DND-41 (cell line): ENCODE measurements at regions not wholly inside any gene's neighbourhood (a gene's known extent, or its start where the extent isn't known, plus 50 kb on each side); places are given as distances from the start of the nearest gene placed in this dataset.

ENCODE experiments used
- ATAC-seq: fragments of 200-7000 bp; cut with Tn5 transposase; 3 replicates; pipeline ENCODE4 v1.9.1; 2021; ENCODE audit warnings: low read depth; ENCODE audit not compliant: insufficient read depth
- DNase-seq: peaks from one replicate; pipeline ENCODE4 v3.0.0-alpha.2; 2020
- H2AFZ ChIP-seq: 2 replicates; pipeline ENCODE4 v1.6.0; 2012; ENCODE audit warnings: low read depth, low read length
- H3K27ac ChIP-seq: 2 replicates; pipeline ENCODE4 v1.5.1; 2012; ENCODE audit warnings: low read length, inconsistent platforms
- H3K27me3 ChIP-seq: fragments of 200-600 bp; sonication (generic); 2 replicates; pipeline ENCODE4 v1.6.0; 2012; ENCODE audit warnings: low read length, mild to moderate bottlenecking, inconsistent platforms; ENCODE audit not compliant: insufficient read depth, poor library complexity
- H3K36me3 ChIP-seq: 2 replicates; pipeline ENCODE4 v1.5.1; 2012; ENCODE audit warnings: low read length, inconsistent platforms; ENCODE audit not compliant: insufficient read depth
- H3K4me1 ChIP-seq: 2 replicates; pipeline ENCODE4 v1.5.1; 2012; ENCODE audit warnings: mild to moderate bottlenecking, low read length; ENCODE audit not compliant: insufficient read depth
- H3K4me2 ChIP-seq: 2 replicates; pipeline ENCODE4 v1.6.0; 2012; ENCODE audit warnings: mild to moderate bottlenecking, moderate library complexity, low read length, inconsistent platforms; ENCODE audit not compliant: insufficient read depth
- H3K4me3 ChIP-seq, 2 experiments: fragments of 200-600 bp in 1 of 2; shearing (Covaris generic) in 1 of 2; 2 replicates each; pipeline ENCODE4 v1.5.1; 2012 to 2016; ENCODE audit warnings: inconsistent platforms in 2 of 2, low read length in 2 of 2, mild to moderate bottlenecking in 2 of 2, low read depth in 1 of 2, moderate library complexity in 1 of 2
- H3K79me2 ChIP-seq: 2 replicates; pipeline ENCODE4 v1.6.0; 2012; ENCODE audit warnings: low read length, inconsistent platforms; ENCODE audit not compliant: insufficient read depth
- H3K9ac ChIP-seq: 2 replicates; pipeline ENCODE4 v1.6.0; 2012; ENCODE audit warnings: low read depth, mild to moderate bottlenecking, inconsistent platforms, low read length, moderate library complexity
- H3K9me3 ChIP-seq: 2 replicates; pipeline ENCODE4 v1.5.1; 2012; ENCODE audit warnings: low read length, moderate library complexity, mild to moderate bottlenecking, inconsistent platforms; ENCODE audit not compliant: insufficient read depth, severe bottlenecking
- H4K20me1 ChIP-seq: 2 replicates; pipeline ENCODE4 v1.6.0; 2012; ENCODE audit warnings: low read length; ENCODE audit not compliant: insufficient read depth
- EZH2 ChIP-seq: IDR thresholded peaks from 3 replicates; pipeline ENCODE4 v1.6.1; 2012; ENCODE audit warnings: borderline replicate concordance, low read depth, mild to moderate bottlenecking, moderate library complexity, low read length, inconsistent platforms; ENCODE audit not compliant: severe bottlenecking
- TF ChIP-seq, protein P1 (sequence below): IDR thresholded peaks from 2 replicates; pipeline ENCODE4 v1.5.1; 2012; ENCODE audit warnings: borderline replicate concordance, low read length, moderate library complexity, mild to moderate bottlenecking; ENCODE audit not compliant: poor library complexity, severe bottlenecking; ENCODE audit errors: extremely low read depth

DNA sequence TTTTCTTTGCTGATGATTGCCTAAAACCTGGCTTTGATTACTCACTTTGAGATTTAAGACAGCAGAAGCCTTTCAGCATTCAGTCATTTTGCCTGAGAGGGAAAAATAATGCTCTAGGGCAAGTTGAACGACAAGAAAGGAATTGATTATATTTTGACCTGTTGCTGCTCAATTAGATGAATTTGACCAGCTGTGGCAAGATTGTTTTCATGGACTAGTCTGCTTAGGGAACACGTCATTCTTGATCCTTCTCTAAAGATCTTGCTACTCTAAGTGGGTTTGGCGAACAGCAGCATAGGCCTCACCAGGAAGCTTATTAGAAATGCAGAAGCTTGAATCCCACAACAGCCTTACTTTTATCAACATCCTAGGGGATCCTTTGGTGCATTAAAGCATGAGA lies 59.7 kb upstream of the PHACTR1 start:
- ATAC-seq = no peak
- Histone ChIP-seq H3K79me2 (no peaks in the 10 kb centered on the region), H2AFZ (no peak overlapping the region), H3K4me2 (no peak overlapping the region), H3K9ac (no peak overlapping the region), H3K27me3 (no peaks in the 10 kb centered on the region), H3K9me3 (no peaks in the 10 kb centered on the region), H4K20me1 (no peaks in the 10 kb centered on the region), H3K27ac (no peak overlapping the region), H3K36me3 (no peaks in the 10 kb centered on the region), H3K4me1 (peaks cover 14% of the 10 kb centered on the region), H3K4me3 (no peak overlapping the region)
- TF ChIP-seq, protein P1, sequence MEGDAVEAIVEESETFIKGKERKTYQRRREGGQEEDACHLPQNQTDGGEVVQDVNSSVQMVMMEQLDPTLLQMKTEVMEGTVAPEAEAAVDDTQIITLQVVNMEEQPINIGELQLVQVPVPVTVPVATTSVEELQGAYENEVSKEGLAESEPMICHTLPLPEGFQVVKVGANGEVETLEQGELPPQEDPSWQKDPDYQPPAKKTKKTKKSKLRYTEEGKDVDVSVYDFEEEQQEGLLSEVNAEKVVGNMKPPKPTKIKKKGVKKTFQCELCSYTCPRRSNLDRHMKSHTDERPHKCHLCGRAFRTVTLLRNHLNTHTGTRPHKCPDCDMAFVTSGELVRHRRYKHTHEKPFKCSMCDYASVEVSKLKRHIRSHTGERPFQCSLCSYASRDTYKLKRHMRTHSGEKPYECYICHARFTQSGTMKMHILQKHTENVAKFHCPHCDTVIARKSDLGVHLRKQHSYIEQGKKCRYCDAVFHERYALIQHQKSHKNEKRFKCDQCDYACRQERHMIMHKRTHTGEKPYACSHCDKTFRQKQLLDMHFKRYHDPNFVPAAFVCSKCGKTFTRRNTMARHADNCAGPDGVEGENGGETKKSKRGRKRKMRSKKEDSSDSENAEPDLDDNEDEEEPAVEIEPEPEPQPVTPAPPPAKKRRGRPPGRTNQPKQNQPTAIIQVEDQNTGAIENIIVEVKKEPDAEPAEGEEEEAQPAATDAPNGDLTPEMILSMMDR = no peak
- no peak for TF ChIP-seq EZH2
- DNase-seq = no peak

DNA sequence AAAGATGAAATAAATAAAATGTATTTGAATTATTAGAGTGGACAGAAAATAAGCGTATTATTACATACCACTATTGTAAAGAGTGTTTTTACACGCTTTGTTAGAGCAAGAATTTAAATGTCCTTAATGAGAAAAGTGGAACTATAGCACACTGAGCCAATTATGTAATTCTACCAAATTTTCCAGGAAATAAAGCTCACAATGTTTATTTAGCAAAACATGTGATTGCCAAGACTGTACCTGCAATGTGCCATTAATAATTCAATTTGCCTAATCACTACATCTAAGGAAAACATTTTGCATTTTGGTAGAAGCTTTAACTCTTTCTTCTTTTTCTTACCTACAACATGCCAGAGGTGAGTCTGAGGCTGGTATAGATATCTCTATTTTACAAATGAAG lies 58.7 kb upstream of the PHACTR1 start:
- Histone ChIP-seq H3K4me2 (no peak overlapping the region), H3K36me3 (no peaks in the 10 kb centered on the region), H4K20me1 (no peaks in the 10 kb centered on the region), H3K9me3 (no peaks in the 10 kb centered on the region), H3K27ac (no peak overlapping the region), H2AFZ (no peak overlapping the region), H3K79me2 (no peaks in the 10 kb centered on the region), H3K4me3 (no peak overlapping the region), H3K9ac (no peak overlapping the region), H3K27me3 (no peaks in the 10 kb centered on the region), H3K4me1 (peaks cover 14% of the 10 kb centered on the region)
- DNase-seq (no peak), ATAC-seq (no peak)
- TF ChIP-seq EZH2 = no peak
- TF ChIP-seq, protein P1 = no peak

DNA sequence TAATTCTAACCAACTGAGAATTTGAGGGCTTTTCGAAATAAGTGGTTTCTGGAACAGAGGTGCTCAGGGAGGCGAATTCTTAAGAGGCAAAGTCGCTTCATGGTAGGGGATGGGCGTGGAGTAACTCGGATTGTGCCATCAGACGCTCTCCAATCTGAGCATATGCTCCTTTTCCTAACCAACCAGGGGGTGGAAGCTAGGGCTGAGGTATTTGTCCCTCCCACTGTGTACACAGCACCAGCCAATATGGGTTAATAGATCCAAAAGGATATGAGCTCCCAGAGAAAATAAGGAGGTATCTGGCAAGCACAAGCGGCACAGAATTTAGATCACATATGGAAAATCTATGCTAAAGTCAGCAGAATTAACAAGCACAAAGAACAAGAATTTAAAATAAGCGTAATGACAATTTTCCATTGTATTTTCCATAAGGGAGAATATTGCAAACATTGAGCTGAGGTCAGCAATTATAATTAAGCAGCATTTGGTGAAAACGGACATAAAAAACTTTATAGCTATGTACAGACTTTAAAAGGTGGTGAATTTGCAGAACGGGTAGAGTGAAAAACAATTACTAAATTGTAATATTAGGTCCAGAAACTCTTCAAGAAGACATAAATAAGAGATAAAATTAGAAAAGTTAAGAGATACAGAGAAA lies 55.0 kb upstream of the PHACTR1 start:
- H2AFZ ChIP-seq = no peak overlapping the region

More for the DNA sequence above, 55.0 kb upstream of the PHACTR1 start:
- Histone ChIP-seq H3K4me1 (no peaks in the 10 kb centered on the region), H3K27ac (no peak overlapping the region), H3K9ac (no peak overlapping the region), H3K36me3 (no peaks in the 10 kb centered on the region), H3K79me2 (no peaks in the 10 kb centered on the region), H3K4me3 (no peak overlapping the region), H3K27me3 (no peaks in the 10 kb centered on the region), H4K20me1 (no peaks in the 10 kb centered on the region), H3K4me2 (no peak overlapping the region), H3K9me3 (no peaks in the 10 kb centered on the region)
- ATAC-seq = no peak
- TF ChIP-seq, protein P1 = no peak
- no peak for TF ChIP-seq EZH2
- no peak for DNase-seq
